IPS-NIHi7 (cell line): ENCODE measurements at regions not wholly inside any gene's neighbourhood (a gene's known extent, or its start where the extent isn't known, plus 50 kb on each side); places are given as distances from the start of the nearest gene placed in this dataset.
"Not testable (repeated sequence)": the region's sequence is repeated elsewhere in the genome, so short reads cannot be mapped to it uniquely, and the experiment has no call there.

Source experiments
- DNase-seq: peaks from one replicate; pipeline ENCODE4 v3.0.0; 2012; ENCODE audit warnings: mixed read lengths; ENCODE audit errors: extremely low spot score

GRCh38 chr17:13442361-13442760 is 159.4 kb downstream of the HS3ST3A1 start:
- DNase-seq, result no peak

DNA sequence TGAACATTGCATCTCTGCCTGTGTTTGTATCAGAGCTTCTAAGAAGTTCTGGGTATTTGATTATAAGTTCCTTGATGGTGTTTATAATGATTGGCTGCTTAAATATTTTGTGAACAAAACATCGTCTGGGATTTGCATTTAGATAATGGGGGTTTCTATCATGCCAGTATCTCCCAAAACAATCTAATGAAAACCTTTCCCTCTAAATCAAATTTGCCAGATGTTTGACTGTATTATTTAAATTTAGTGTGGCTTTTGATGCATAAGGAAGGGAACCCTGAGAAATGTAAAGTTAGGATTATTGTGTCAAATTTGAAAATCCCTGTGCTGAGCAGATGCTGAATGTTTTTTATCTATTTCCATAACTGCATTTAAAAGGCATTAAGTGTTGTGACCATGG is 159.9 kb downstream of the HS3ST3A1 start:
- DNase-seq, result no peak

- no peak for DNase-seq
Measured at GRCh38 chr17:13437966-13438779, 163.6 kb downstream of the HS3ST3A1 start.

DNA sequence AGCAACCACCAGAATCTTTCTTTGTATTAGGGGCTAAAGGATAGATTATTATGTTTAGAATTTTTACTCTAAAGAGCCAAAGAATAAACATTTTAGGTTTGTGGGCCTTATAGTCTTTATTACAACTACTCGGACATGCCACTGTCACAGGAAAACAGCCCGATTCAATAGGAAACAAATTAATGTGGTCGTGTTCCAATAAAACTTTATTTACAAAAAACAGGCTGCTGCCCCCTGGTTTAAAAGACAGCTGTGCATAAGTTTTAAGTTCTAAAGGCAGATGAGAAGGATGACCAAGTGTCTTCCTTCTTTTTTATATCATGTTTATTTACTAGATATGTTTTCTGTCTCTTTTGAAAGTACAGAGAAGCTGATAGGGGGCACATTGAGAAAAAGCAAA is 166.5 kb downstream of the HS3ST3A1 start:
- no peak for DNase-seq

DNA sequence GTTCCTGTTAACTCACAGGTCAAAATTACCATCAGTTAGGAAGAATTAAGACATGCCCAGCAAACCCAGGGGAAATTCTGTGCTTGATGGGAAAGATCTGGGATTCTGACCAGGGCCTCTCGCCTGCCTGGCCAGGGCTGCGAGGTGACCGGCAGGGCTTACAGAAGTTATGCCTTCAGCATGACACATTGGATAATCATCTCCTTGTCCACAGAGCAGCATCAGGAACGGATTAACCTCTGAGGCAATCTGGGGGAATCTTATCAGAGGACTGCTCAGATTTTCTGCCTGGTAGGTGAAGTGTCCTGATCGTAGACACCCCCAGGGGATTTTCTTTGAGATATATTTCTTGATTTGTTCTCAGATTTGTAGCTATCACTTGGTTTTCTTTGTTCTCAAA is 172.5 kb downstream of the HS3ST3A1 start:
- peak; percentile 16 for DNase-seq

GRCh38 chr17:13428611-13429042 is 173.1 kb downstream of the HS3ST3A1 start:
- no peak for DNase-seq

DNA sequence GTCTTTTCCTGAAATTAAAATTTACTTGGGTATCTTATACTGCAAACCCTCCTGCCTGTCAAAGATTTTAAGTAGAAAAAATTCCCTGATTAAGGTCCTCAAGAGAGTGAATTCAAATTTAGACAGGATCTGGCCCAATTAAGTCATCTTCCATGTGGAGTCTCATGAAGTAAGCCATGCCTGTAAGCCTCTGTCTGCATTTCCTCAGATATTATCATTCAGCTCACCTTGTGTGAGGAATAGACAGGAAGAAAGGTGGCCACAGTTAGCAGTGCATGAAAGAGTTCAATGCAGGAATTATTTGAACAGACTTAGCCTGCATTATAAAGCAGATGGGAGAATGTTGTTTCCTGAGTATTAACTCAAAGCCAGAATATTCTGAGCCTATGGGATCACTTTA is 174.7 kb downstream of the HS3ST3A1 start:
- DNase-seq, result no peak

DNA sequence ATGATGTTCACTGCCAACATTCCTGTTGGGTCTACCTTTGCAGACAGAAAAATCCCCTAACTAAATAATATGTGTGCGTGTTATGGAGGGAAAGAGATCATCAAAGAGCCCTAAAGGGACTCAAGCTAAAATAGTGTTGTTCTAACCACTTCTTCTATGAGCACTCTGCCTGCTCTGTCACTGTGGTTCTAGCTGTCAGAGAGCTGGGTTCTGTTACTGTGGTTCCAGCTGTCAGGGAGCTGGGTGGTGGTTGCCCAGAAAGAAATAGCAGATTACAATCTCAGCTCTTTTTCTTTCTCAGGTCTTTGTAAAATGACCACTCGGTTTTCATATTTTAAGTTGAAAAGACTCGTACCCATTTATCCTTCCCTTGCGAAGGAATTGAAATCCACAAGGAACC is 176.3 kb downstream of the HS3ST3A1 start:
- no peak for DNase-seq

- DNase-seq, result no peak
Measured at GRCh38 chr17:13421581-13422130, 180.1 kb downstream of the HS3ST3A1 start.

GRCh38 chr17:13420878-13421277 is 180.9 kb downstream of the HS3ST3A1 start:
- no peak for DNase-seq

GRCh38 chr17:13420418-13420826 is 181.3 kb downstream of the HS3ST3A1 start:
- no peak for DNase-seq

- DNase-seq, result no peak
Measured at GRCh38 chr17:13419676-13420075, 182.1 kb downstream of the HS3ST3A1 start.

DNA sequence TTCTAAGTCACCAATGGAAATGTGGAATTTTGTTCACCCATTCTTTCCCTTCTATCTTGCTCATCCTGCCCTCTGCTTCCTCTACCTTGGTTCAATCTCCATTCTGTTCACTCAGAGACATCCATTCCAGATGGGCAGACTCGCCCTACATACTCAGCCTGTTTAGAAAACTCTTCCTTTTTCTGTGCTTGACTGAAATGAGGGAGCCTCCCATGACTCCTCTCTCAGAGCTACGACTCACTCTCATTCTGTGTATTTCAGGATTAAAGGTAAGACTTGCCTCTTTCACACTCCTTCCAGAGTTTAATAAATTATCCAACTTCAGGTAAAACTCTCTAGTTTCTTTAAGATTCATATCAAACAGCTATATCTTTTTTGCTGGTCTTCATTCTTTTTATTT is 182.8 kb downstream of the HS3ST3A1 start:
- DNase-seq, result no peak

DNA sequence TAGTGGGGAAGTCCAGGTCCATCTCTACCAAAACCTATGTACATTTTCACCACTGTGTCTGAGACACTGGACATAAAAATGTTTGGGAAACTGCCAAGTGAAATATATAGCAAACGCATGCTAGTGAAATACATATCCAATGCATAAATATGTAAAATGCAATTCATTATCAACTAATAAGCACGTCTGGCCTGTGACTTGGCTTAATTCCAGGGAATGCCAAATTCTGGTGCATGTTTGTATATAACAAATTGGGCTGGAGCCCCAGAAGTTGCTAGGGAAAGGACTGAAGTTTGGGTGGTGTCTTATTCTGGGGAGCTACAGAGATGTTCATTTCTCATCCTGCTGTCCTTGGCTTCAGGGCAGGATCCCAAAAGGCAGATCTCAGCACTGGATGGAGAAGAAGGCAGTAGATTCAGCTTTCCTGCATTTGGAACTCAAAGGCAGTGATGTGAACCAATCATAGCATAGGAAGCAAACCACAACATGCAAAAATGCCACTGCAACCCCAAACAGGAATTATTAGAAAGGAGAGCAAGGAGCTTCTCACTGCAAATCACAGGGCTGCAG is 184.3 kb downstream of the HS3ST3A1 start:
- no peak for DNase-seq

DNA sequence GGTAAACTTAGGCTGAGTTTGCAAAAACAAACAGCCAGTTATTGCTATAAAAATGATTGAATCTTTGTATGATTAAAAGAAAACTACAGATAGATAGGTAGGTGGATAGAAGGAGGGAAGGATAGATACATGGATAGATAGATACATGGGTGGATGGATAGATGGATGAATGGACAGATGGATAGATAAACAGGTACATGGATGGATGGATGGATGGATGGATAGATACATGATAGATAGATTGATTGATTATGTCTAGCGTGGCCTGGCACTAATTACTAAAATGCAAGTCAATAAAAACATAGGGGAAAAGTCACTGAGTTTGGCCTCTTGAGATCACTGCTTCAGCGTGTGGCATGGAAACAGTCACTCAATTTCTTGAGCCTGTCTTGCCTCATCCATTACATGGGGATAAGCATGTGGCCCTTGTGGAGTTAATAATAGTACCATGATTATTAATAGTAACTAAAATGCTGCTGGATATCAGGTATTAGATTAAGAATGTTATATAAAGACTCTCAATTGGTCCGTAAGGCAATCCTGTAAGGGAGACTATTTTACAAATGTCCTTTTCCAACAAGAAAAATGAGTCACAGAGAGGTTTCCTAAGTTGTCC is 184.9 kb downstream of the HS3ST3A1 start:
- DNase-seq, result no peak

- DNase-seq, result no peak
Measured at GRCh38 chr17:13415871-13416416, 185.8 kb downstream of the HS3ST3A1 start.

GRCh38 chr17:13415200-13415599 is 186.5 kb downstream of the HS3ST3A1 start:
- not testable (repeated sequence) for DNase-seq

DNA sequence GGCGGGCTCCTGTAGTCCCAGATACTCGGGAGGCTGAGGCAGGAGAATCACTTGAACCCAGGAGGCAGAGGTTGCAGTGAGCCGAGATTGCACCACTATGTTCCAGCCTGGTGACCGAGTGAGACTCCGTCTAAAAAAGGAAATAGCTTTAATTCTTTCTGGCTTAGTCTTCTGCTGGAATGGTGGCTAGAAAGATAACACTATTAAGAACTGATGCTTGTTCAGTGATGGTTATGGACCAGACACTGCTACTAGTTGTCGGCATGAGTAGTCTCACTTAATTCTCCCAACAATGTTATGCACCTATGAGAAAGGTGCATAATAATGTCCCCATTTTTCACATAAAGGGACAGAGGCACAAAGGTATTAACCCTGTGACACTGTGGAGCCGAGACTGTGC is 188.7 kb downstream of the HS3ST3A1 start:
- DNase-seq, result no peak

DNA sequence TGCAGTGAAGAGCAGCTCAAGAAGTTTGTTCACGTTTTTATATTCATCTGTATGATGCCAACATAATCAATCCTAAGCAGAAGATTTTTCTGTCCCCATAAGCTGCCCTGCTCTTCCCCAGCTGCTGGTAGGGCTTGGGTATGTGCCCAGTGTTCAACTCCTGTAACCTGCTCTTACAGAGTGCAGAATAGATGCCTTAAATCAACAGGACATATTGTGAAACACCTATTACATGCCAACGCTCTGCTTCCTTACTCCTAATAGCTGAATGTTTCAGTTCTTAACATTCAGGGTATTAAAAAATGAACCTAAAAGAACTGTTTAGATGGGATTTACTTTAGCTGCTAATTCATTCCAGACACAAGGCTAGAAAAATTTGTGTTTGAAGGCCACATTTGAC is 190.9 kb downstream of the HS3ST3A1 start:
- DNase-seq, result no peak

GRCh38 chr17:13410214-13410613 is 191.5 kb downstream of the HS3ST3A1 start:
- no peak for DNase-seq

DNA sequence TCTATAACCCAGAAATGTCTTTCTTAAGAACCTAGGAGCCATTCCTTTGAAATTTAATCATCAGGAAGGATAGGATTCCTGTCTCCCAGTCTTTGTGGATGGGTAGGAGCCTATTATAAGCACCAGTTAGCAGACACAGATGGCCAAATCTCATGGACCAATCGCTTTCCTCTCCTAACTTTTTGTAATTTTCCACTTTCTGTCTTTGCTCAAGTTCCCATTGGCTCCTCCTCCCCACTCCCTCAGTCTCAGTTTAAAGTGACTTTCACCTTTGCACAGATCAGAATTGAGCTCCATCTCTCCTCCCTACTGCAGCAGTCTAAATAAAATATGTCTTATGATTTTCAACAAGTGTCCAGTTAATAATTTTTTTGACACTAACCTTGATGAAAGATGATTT is 192.3 kb downstream of the HS3ST3A1 start:
- DNase-seq, result no peak

- DNase-seq, result no peak
Measured at GRCh38 chr17:13407381-13407780, 194.3 kb downstream of the HS3ST3A1 start.
